Testis (tissue), 2 donors: ENCODE measurements at regions not wholly inside any gene's neighbourhood (a gene's known extent, or its start where the extent isn't known, plus 50 kb on each side); places are given as distances from the start of the nearest gene placed in this dataset.

ENCODE experiments used
- DNase-seq: peaks from one replicate; pipeline ENCODE4 v3.0.0-alpha.2; 2019
- H3K27ac ChIP-seq, 2 donors: fragments of 200-600 bp; sonication (generic); one replicate each; pipeline ENCODE4 v1.5.1; 2019
- H3K27me3 ChIP-seq: fragments of 200-600 bp; sonication (generic); one replicate; pipeline ENCODE4 v1.5.1; 2019
- H3K36me3 ChIP-seq: fragments of 200-600 bp; sonication (generic); one replicate; pipeline ENCODE4 v1.5.1; 2017; ENCODE audit warnings: low read depth; ENCODE audit errors: missing control alignments
- H3K4me1 ChIP-seq: fragments of 200-600 bp; sonication (generic); one replicate; pipeline ENCODE4 v1.5.1; 2019
- H3K4me3 ChIP-seq, 2 donors: fragments of 200-600 bp; sonication (generic); one replicate each; pipeline ENCODE4 v1.5.1; 2017 to 2019
- H3K9me3 ChIP-seq: fragments of 200-600 bp; sonication (generic); one replicate; pipeline ENCODE4 v1.5.1; 2017
- CTCF ChIP-seq, 3 experiments: fragments of 450-650 bp in 2 of 3; fragments of 200-600 bp in 1 of 3; sonication (generic) in 1 of 3; IDR thresholded peaks; one replicate each; pipeline ENCODE4 v1.5.1; 2016 to 2019; ENCODE audit warnings: antibody characterized with exemption in 3 of 3, mild to moderate bottlenecking in 2 of 3, moderate library complexity in 1 of 3
- POLR2A ChIP-seq: fragments of 450-650 bp; IDR thresholded peaks from one replicate; pipeline ENCODE4 v1.6.1; 2017; ENCODE audit warnings: antibody characterized with exemption, mild to moderate bottlenecking, moderate library complexity
- WGBS, 2 donors: methylation state at CpG; one replicate each; pipeline ENCODE4 v1.1.5; 2018; 5-methylcytosine and 5-hydroxymethylcytosine counted together
- intact Hi-C: fragments of 100-400 bp; cut with DNase I; formaldehyde crosslinking; loops from one replicate; pipeline ENCODE4 v1.15.1; 2023; ENCODE audit warnings: low total_unique reads

GRCh38 chr2:58584606-58585118 lies 343.5 kb upstream of the FANCL start:
- no peak overlapping the region for H3K4me3 ChIP-seq
- 47 to 62% methylated on average over 4 of the region's 4 CpGs for WGBS, 2 donors
- no peaks in the 10 kb centered on the region for H3K36me3 ChIP-seq
- DNase-seq: no peak
- no peaks in the 10 kb centered on the region for H3K27me3 ChIP-seq
- no peak overlapping the region for H3K27ac ChIP-seq
- H3K9me3 ChIP-seq: no peaks in the 10 kb centered on the region
- no peaks in the 10 kb centered on the region for H3K4me1 ChIP-seq
- TF ChIP-seq CTCF (IDR thresholded peaks at IDR 0.05) (no peak), POLR2A (no peak)
- intact Hi-C loops: no loop called here

GRCh38 chr2:58578276-58578675 lies 337.2 kb upstream of the FANCL start:
- DNase-seq: no peak
- H3K4me3 ChIP-seq: no peak overlapping the region
- no peak for TF ChIP-seq POLR2A
- no peaks in the 10 kb centered on the region for H3K9me3 ChIP-seq
- 97 to 100% methylated on average over 2 of the region's 2 CpGs for WGBS, 2 donors
- no peaks in the 10 kb centered on the region for H3K36me3 ChIP-seq
- intact Hi-C loops: no loop called here
- H3K27ac ChIP-seq: no peak overlapping the region
- no peaks in the 10 kb centered on the region for H3K4me1 ChIP-seq
- no peaks in the 10 kb centered on the region for H3K27me3 ChIP-seq

DNA sequence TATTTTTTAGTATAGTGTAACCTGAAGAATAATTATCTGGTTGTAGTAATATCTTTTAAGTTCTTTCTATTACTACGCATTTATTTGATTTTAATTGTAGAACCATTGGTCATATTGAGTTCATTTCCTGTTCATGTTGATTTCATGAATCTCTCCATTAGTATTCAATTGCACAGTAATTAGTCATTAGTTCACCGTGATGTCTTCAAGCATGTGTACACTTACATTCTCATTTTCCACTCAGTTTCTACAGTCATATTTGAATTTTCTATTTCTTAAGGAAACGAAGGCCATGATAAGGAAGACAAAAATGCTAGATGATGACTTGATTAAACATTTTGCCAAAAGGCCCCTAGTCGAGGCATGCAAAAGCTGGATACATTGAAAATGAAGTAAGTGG lies 333.7 kb upstream of the FANCL start:
- 86 to 94% methylated on average over 4 of the region's 4 CpGs for WGBS, 2 donors

DNA sequence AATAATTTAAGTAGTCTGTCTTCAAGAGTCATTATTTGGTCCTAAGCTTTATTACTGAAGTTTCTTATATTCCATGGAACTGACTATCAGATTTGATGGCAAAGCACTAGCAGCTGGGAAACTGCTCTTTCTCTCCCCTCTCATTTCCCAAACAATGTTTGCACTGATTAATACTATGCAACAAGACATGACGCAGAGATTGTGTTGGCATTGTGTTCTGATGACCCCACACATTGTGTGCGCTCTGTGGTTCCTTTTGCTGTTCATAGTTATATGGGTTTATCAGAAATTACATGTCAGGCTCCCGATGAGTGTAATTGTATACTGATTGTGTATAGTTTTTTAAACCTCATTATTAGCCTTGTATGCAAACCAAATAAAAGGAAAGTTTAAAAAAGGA lies 331.6 kb upstream of the FANCL start:
- no peak for TF ChIP-seq POLR2A
- TF ChIP-seq CTCF (IDR thresholded peaks at IDR 0.05): no peak
- DNase-seq: no peak
- Histone ChIP-seq H3K36me3 (no peaks in the 10 kb centered on the region), H3K27me3 (no peaks in the 10 kb centered on the region), H3K27ac (no peak overlapping the region), H3K9me3 (no peaks in the 10 kb centered on the region), H3K4me1 (no peaks in the 10 kb centered on the region), H3K4me3 (no peak overlapping the region)
- intact Hi-C loops: no loop called here
- 77 to 78% methylated on average over 3 of the region's 3 CpGs for WGBS, 2 donors

More for the DNA sequence above, 333.7 kb upstream of the FANCL start:
- intact Hi-C loops: no loop called here
- Histone ChIP-seq H3K4me3 (no peak overlapping the region), H3K9me3 (no peaks in the 10 kb centered on the region), H3K4me1 (no peaks in the 10 kb centered on the region), H3K36me3 (no peaks in the 10 kb centered on the region), H3K27me3 (no peaks in the 10 kb centered on the region), H3K27ac (no peak overlapping the region)
- no peak for DNase-seq
- no peak for TF ChIP-seq POLR2A

- intact Hi-C loops: no loop called here
- H3K36me3 ChIP-seq: no peaks in the 10 kb centered on the region
- 15 to 21% methylated on average over 10 of the region's 10 CpGs for WGBS, 2 donors
- H3K27ac ChIP-seq: no peak overlapping the region
- no peaks in the 10 kb centered on the region for H3K9me3 ChIP-seq
- TF ChIP-seq CTCF (IDR thresholded peaks at IDR 0.05) (peak; percentile 18 to 38 (median 35)), POLR2A (no peak)
- H3K4me1 ChIP-seq: no peaks in the 10 kb centered on the region
- H3K4me3 ChIP-seq: no peak overlapping the region
- peak; percentile 37 for DNase-seq
- H3K27me3 ChIP-seq: no peaks in the 10 kb centered on the region
Observed at GRCh38 chr2:58571181-58571852, 330.2 kb upstream of the FANCL start.
